ENCODE measurements at regions not wholly inside any gene's neighbourhood (a gene's known extent, or its start where the extent isn't known, plus 50 kb on each side); places are given as distances from the start of the nearest gene placed in this dataset.
A peak's percentile ranks its signal among the peaks of the same experiment; 100 is the strongest.

DNA sequence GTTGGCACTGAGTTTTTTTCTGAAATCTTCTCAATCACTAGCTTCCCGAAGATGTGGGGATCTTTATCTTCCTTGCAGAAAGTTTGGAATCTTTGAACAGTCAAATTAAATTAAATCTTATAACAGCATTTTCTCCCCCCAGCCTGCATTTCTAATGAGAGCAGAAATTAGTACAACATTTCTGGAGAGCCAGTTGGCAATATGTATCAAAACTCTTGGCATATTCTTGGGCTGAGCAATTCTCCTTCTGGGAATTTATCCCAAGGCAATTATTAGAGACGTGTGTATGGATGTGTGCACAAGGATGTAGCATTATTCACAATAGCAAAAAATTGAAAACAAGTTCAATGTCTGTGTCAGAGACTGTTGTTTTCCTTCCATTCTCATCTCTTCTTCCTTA lies 159.5 kb downstream of the OLFM4 start:
- Histone ChIP-seq H3K27ac (no peak overlapping the region), H3K27me3 (no peaks in the 10 kb centered on the region), H3K4me3 (no peak overlapping the region), H3K4me1 (no peaks in the 10 kb centered on the region), H3K9me3 (no peaks in the 10 kb centered on the region), H3K36me3 (no peaks in the 10 kb centered on the region)
- 37 to 40% methylated on average over 2 of the region's 2 CpGs for WGBS, 2 donors
- TF ChIP-seq, protein P1, sequence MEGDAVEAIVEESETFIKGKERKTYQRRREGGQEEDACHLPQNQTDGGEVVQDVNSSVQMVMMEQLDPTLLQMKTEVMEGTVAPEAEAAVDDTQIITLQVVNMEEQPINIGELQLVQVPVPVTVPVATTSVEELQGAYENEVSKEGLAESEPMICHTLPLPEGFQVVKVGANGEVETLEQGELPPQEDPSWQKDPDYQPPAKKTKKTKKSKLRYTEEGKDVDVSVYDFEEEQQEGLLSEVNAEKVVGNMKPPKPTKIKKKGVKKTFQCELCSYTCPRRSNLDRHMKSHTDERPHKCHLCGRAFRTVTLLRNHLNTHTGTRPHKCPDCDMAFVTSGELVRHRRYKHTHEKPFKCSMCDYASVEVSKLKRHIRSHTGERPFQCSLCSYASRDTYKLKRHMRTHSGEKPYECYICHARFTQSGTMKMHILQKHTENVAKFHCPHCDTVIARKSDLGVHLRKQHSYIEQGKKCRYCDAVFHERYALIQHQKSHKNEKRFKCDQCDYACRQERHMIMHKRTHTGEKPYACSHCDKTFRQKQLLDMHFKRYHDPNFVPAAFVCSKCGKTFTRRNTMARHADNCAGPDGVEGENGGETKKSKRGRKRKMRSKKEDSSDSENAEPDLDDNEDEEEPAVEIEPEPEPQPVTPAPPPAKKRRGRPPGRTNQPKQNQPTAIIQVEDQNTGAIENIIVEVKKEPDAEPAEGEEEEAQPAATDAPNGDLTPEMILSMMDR (IDR thresholded peaks at IDR 0.05), result no peak
- TF ChIP-seq EP300 (IDR thresholded peaks at IDR 0.05) (no peak), POLR2A (IDR thresholded peaks at IDR 0.05) (no peak)
- no peak for DNase-seq (ENCODE audit: low spot score in 2 of 2)

DNA sequence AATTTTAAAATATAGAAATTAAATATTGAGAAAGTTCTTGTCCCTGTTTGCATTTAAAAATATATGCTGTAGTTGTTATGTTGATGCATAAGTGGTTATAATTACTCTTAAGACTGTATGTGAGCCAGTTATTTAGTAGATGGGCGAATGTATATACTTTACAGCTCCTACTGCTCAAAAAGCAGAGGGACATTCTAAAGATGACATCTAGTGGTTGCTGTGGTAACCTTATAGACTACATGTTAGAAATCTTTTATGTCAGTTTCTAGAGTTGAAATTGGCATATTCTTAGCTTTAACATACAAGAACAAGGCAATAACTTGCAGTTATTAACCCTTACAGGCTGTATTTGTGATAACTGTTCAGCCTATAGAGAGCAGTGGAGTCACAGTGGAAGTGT lies 160.5 kb downstream of the OLFM4 start:
- no peaks in the 10 kb centered on the region for H3K36me3 ChIP-seq
- 53 to 62% methylated on average over 1 of the region's 1 CpG for WGBS, 2 donors
- no peak overlapping the region for H3K27ac ChIP-seq
- TF ChIP-seq, protein P1 (IDR thresholded peaks at IDR 0.05), result no peak
- TF ChIP-seq POLR2A (IDR thresholded peaks at IDR 0.05) (no peak), EP300 (IDR thresholded peaks at IDR 0.05) (no peak)
- no peak overlapping the region for H3K4me3 ChIP-seq
- H3K27me3 ChIP-seq, result no peaks in the 10 kb centered on the region
- H3K4me1 ChIP-seq, result no peaks in the 10 kb centered on the region
- DNase-seq (ENCODE audit: low spot score in 2 of 2), result no peak
- no peaks in the 10 kb centered on the region for H3K9me3 ChIP-seq

DNA sequence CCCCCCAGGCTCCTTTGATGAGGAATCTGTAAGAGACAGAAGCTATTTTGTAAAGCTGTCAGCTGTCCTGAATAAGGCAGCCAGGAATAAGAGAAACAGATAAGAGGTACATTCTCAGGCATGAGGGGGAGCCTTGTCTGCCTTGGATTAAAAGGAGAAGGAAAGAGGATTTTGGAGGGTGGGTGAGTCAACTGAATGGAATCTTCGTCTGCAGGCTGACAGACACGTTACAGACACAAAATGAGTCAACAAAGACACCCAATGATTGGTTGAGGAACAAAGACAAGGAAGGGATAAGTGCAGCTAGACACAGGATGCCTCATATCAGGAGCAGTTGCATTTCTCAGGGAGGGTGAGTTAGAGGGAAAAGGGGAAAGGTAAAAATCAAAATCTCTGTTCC lies 162.5 kb downstream of the OLFM4 start:
- no peaks in the 10 kb centered on the region for H3K36me3 ChIP-seq
- 18 to 31% methylated on average over 2 of the region's 2 CpGs for WGBS, 2 donors
- no peak for DNase-seq (ENCODE audit: low spot score in 2 of 2)
- H3K27me3 ChIP-seq, result no peaks in the 10 kb centered on the region
- no peaks in the 10 kb centered on the region for H3K4me1 ChIP-seq
- H3K9me3 ChIP-seq, result no peaks in the 10 kb centered on the region
- no peak overlapping the region for H3K27ac ChIP-seq
- no peak overlapping the region for H3K4me3 ChIP-seq
- TF ChIP-seq, protein P1 (IDR thresholded peaks at IDR 0.05), result no peak
- TF ChIP-seq POLR2A (IDR thresholded peaks at IDR 0.05) (no peak), EP300 (IDR thresholded peaks at IDR 0.05) (no peak)

DNA sequence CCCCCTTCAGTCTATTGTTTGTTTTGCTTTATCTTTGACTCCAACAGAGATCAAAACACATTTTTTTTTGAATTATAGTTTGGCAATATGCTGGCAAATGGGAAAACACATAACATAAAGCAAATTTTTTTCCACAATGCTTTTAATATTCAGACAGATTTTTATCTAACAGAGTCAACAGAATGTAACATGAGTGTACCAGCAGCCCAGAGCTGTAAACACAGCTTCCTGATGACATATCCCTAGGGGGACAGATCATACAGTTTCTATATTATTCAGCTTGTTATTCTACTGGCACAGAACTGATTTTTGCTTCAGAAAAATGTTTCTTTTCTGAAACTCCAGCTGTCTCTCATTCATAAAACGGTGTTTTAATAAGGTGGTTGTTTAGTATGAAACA lies 168.8 kb downstream of the OLFM4 start:
- Histone ChIP-seq H3K4me3 (no peak overlapping the region), H3K27me3 (peaks cover 0 to 24% of the 10 kb centered on the region in 2 donors), H3K4me1 (peaks cover 0 to 15% (median 0%) of the 10 kb centered on the region in 4 donors), H3K9me3 (no peaks in the 10 kb centered on the region), H3K27ac (no peak overlapping the region), H3K36me3 (no peaks in the 10 kb centered on the region)
- no peak for TF ChIP-seq POLR2A (IDR thresholded peaks at IDR 0.05)
- TF ChIP-seq, protein P1 (IDR thresholded peaks at IDR 0.05), result no peak
- no peak for DNase-seq (ENCODE audit: low spot score in 2 of 2)
- 53 to 63% methylated on average over 1 of the region's 1 CpG for WGBS, 2 donors

DNA sequence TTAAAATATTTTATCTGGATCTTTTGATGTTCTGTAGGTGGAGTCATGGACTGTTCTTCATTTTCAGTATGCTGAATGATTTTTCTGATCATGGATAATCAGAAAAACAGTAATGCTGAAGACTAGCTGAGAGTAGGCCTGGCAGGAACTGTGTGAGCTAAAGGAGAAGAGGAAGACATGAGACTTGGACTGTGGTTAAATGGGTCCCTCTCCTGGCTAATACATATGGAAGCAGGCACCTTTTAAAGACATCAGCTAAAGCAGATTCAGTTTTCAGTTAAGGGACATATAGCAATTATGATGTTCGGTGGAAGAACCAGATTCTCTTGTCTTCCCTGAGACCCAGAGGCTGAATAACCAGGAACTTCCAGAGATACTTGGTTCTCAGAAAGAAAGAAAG lies 169.4 kb downstream of the OLFM4 start:
- Histone ChIP-seq H3K4me3 (no peak overlapping the region), H3K27ac (no peak overlapping the region), H3K36me3 (no peaks in the 10 kb centered on the region), H3K27me3 (peaks cover 0 to 24% of the 10 kb centered on the region in 2 donors), H3K9me3 (no peaks in the 10 kb centered on the region), H3K4me1 (peaks cover 0 to 15% (median 0%) of the 10 kb centered on the region in 4 donors)
- 57 to 70% methylated on average over 1 of the region's 1 CpG for WGBS, 2 donors
- TF ChIP-seq POLR2A (IDR thresholded peaks at IDR 0.05), result no peak
- TF ChIP-seq, protein P1 (IDR thresholded peaks at IDR 0.05), result peak in 1 of 5 experiments; percentile 8
- no peak for DNase-seq (ENCODE audit: low spot score in 2 of 2)

Data from tibial nerve (tissue), 4 donors.